DND-41 (cell line): ENCODE measurements at regions not wholly inside any gene's neighbourhood (a gene's known extent, or its start where the extent isn't known, plus 50 kb on each side); places are given as distances from the start of the nearest gene placed in this dataset.

Source experiments
- ATAC-seq: fragments of 200-7000 bp; cut with Tn5 transposase; 3 replicates; pipeline ENCODE4 v1.9.1; 2021; ENCODE audit warnings: low read depth; ENCODE audit not compliant: insufficient read depth
- DNase-seq: peaks from one replicate; pipeline ENCODE4 v3.0.0-alpha.2; 2020
- H2AFZ ChIP-seq: 2 replicates; pipeline ENCODE4 v1.6.0; 2012; ENCODE audit warnings: low read depth, low read length
- H3K27ac ChIP-seq: 2 replicates; pipeline ENCODE4 v1.5.1; 2012; ENCODE audit warnings: low read length, inconsistent platforms
- H3K27me3 ChIP-seq: fragments of 200-600 bp; sonication (generic); 2 replicates; pipeline ENCODE4 v1.6.0; 2012; ENCODE audit warnings: low read length, mild to moderate bottlenecking, inconsistent platforms; ENCODE audit not compliant: insufficient read depth, poor library complexity
- H3K36me3 ChIP-seq: 2 replicates; pipeline ENCODE4 v1.5.1; 2012; ENCODE audit warnings: low read length, inconsistent platforms; ENCODE audit not compliant: insufficient read depth
- H3K4me1 ChIP-seq: 2 replicates; pipeline ENCODE4 v1.5.1; 2012; ENCODE audit warnings: mild to moderate bottlenecking, low read length; ENCODE audit not compliant: insufficient read depth
- H3K4me2 ChIP-seq: 2 replicates; pipeline ENCODE4 v1.6.0; 2012; ENCODE audit warnings: mild to moderate bottlenecking, moderate library complexity, low read length, inconsistent platforms; ENCODE audit not compliant: insufficient read depth
- H3K4me3 ChIP-seq, 2 experiments: fragments of 200-600 bp in 1 of 2; shearing (Covaris generic) in 1 of 2; 2 replicates each; pipeline ENCODE4 v1.5.1; 2012 to 2016; ENCODE audit warnings: inconsistent platforms in 2 of 2, low read length in 2 of 2, mild to moderate bottlenecking in 2 of 2, low read depth in 1 of 2, moderate library complexity in 1 of 2
- H3K79me2 ChIP-seq: 2 replicates; pipeline ENCODE4 v1.6.0; 2012; ENCODE audit warnings: low read length, inconsistent platforms; ENCODE audit not compliant: insufficient read depth
- H3K9ac ChIP-seq: 2 replicates; pipeline ENCODE4 v1.6.0; 2012; ENCODE audit warnings: low read depth, mild to moderate bottlenecking, inconsistent platforms, low read length, moderate library complexity
- H3K9me3 ChIP-seq: 2 replicates; pipeline ENCODE4 v1.5.1; 2012; ENCODE audit warnings: low read length, moderate library complexity, mild to moderate bottlenecking, inconsistent platforms; ENCODE audit not compliant: insufficient read depth, severe bottlenecking
- H4K20me1 ChIP-seq: 2 replicates; pipeline ENCODE4 v1.6.0; 2012; ENCODE audit warnings: low read length; ENCODE audit not compliant: insufficient read depth
- EZH2 ChIP-seq: IDR thresholded peaks from 3 replicates; pipeline ENCODE4 v1.6.1; 2012; ENCODE audit warnings: borderline replicate concordance, low read depth, mild to moderate bottlenecking, moderate library complexity, low read length, inconsistent platforms; ENCODE audit not compliant: severe bottlenecking
- TF ChIP-seq, protein P1 (sequence below): IDR thresholded peaks from 2 replicates; pipeline ENCODE4 v1.5.1; 2012; ENCODE audit warnings: borderline replicate concordance, low read length, moderate library complexity, mild to moderate bottlenecking; ENCODE audit not compliant: poor library complexity, severe bottlenecking; ENCODE audit errors: extremely low read depth

DNA sequence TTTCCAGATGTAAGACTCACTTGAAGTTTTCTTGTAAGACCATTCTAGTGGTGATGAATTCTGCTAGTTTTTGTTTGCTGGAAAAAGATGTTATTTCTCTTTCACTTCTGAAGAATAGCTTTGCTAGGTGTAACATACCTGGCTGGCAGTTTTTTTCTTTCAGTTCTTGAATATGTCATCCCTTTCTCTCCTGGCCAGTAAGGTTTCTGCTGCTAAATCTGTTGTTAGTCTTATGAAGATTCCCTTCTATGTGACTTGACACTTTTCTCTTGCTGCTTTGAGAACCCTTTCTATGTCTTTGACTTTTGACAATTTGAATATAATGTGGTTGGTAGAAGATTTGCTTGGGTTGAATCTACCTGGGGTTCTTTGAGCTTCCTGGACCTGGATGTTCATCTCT is 314.7 kb upstream of the NOX3 start:
- TF ChIP-seq EZH2: no peak
- TF ChIP-seq, protein P1, sequence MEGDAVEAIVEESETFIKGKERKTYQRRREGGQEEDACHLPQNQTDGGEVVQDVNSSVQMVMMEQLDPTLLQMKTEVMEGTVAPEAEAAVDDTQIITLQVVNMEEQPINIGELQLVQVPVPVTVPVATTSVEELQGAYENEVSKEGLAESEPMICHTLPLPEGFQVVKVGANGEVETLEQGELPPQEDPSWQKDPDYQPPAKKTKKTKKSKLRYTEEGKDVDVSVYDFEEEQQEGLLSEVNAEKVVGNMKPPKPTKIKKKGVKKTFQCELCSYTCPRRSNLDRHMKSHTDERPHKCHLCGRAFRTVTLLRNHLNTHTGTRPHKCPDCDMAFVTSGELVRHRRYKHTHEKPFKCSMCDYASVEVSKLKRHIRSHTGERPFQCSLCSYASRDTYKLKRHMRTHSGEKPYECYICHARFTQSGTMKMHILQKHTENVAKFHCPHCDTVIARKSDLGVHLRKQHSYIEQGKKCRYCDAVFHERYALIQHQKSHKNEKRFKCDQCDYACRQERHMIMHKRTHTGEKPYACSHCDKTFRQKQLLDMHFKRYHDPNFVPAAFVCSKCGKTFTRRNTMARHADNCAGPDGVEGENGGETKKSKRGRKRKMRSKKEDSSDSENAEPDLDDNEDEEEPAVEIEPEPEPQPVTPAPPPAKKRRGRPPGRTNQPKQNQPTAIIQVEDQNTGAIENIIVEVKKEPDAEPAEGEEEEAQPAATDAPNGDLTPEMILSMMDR: no peak
- Histone ChIP-seq H3K4me3 (no peak overlapping the region), H3K4me1 (no peaks in the 10 kb centered on the region), H3K9ac (no peak overlapping the region), H3K79me2 (no peaks in the 10 kb centered on the region), H3K27me3 (no peaks in the 10 kb centered on the region), H2AFZ (no peak overlapping the region), H3K36me3 (no peaks in the 10 kb centered on the region), H3K4me2 (no peak overlapping the region), H4K20me1 (no peaks in the 10 kb centered on the region), H3K27ac (no peak overlapping the region), H3K9me3 (no peaks in the 10 kb centered on the region)
- ATAC-seq (no peak), DNase-seq (no peak)

DNA sequence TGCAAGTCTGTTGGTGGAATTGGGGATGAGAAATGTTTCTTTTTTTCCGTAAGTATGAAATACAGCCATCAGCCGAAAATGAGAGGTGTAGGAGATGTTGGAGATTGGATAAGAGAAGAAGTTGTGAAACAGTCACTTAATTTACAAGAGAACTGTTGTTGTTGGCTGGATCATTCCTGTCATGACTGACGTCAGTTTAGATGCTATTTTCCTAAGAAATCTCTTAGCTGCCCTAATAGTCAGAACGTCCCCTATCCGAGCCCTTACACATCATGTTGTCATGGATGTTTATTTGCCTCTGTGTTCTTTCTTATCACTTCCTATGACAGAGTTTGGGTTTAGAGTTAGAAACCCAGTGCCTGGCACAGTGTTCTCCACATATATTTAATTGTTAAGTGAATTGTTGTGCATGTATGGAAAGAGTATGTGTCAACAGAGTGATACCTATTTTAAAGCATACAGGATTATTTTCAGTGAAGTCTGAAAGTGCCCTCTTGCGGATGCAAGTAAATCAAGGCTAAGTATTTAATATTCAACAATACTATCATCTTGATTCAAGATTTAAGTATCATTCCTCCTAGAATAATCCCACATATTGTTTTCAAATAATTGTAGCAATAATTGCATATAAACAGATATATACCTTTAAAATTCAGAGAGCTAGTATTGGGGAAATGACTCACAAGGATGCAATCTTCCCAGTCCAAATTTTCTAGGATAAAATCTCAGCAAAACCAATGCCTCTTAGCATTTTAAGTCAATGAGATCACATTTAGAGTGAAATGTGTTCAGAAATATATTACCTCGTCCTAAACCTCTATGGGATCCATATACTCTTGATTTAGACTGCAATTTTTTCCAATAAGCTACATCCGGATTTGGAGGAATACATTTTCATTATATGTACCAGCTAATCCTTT is 309.9 kb upstream of the NOX3 start:
- no peak for DNase-seq
- TF ChIP-seq, protein P1: no peak
- TF ChIP-seq EZH2: no peak
- Histone ChIP-seq H3K4me3 (no peak overlapping the region), H3K9me3 (no peaks in the 10 kb centered on the region), H4K20me1 (no peaks in the 10 kb centered on the region), H3K4me2 (no peak overlapping the region), H3K27ac (no peak overlapping the region), H3K36me3 (no peaks in the 10 kb centered on the region), H3K79me2 (no peaks in the 10 kb centered on the region), H3K27me3 (no peaks in the 10 kb centered on the region), H2AFZ (no peak overlapping the region), H3K4me1 (no peaks in the 10 kb centered on the region), H3K9ac (no peak overlapping the region)
- ATAC-seq: no peak

DNA sequence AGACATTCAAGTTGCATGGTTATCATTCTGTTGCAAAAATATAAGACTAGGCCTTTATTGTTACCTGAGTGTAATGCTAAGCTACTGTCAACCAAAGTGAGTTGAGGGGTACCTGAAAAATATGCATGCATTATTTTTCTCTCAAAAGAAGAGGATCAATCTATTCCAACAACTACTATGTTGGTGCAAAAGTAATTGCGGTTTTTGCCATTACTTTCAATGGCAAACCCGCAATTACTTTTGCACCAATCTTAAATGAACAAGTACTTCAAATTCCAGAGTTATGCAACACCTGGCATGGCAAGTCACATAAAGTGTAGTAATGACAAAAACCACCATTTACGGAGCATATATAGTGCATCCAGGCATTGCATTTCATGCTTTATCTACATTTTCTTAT is 307.0 kb upstream of the NOX3 start:
- no peaks in the 10 kb centered on the region for H3K36me3 ChIP-seq
- H3K4me2 ChIP-seq: no peak overlapping the region
- no peaks in the 10 kb centered on the region for H3K4me1 ChIP-seq
- no peaks in the 10 kb centered on the region for H4K20me1 ChIP-seq
- TF ChIP-seq, protein P1: no peak
- no peak for TF ChIP-seq EZH2
- H3K9me3 ChIP-seq: no peaks in the 10 kb centered on the region
- no peak for ATAC-seq
- no peak overlapping the region for H2AFZ ChIP-seq
- H3K27me3 ChIP-seq: no peaks in the 10 kb centered on the region
- no peaks in the 10 kb centered on the region for H3K79me2 ChIP-seq
- H3K27ac ChIP-seq: no peak overlapping the region
- DNase-seq: no peak
- H3K9ac ChIP-seq: no peak overlapping the region
- H3K4me3 ChIP-seq: no peak overlapping the region
